ENCODE measurements at regions not wholly inside any gene's neighbourhood (a gene's known extent, or its start where the extent isn't known, plus 50 kb on each side); places are given as distances from the start of the nearest gene placed in this dataset.

DNA sequence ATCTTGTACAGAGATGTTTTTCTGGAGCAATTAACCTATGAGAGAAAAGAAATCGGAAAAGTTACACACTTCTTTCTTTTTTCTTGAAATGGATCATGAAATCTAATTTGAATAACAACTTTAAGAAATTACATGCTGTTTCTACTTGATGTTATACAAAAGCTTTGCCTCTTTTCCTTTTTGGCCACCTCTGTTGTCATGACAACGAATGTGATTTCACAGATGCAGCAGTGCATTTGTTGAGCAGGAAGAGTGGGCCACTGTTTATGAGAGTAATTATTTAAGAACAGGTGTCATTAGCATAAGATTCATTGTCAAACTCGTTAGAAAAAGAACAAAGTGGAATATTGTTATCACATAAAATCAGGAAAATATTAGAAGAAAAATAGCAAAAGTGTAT is 148.3 kb upstream of the IMPG1 start:
- Histone ChIP-seq H3K4me2 (ENCODE audit: low read depth, low read length, poor library complexity, severe bottlenecking) (no peak overlapping the region), H3K79me2 (ENCODE audit: low read length) (no peaks in the 10 kb centered on the region), H3K9ac (ENCODE audit: low read length) (no peak overlapping the region), H3K9me3 (ENCODE audit: low read length) (no peaks in the 10 kb centered on the region), H3K36me3 (ENCODE audit: insufficient read depth, low read length) (no peaks in the 10 kb centered on the region), H3K27ac (ENCODE audit: low read length) (no peak overlapping the region), H2AFZ (ENCODE audit: low read length) (no peak overlapping the region), H3K4me1 (ENCODE audit: low read length) (no peaks in the 10 kb centered on the region), H4K20me1 (ENCODE audit: insufficient read depth, low read depth, low read length) (no peaks in the 10 kb centered on the region), H3K4me3 (ENCODE audit: low read length) (no peak overlapping the region), H3K27me3 (ENCODE audit: low read length) (no peaks in the 10 kb centered on the region), H3K9me2 (replicated peaks; ENCODE audit: insufficient read depth, low read length) (no peaks in the 10 kb centered on the region)
- no peak for DNase-seq

DNA sequence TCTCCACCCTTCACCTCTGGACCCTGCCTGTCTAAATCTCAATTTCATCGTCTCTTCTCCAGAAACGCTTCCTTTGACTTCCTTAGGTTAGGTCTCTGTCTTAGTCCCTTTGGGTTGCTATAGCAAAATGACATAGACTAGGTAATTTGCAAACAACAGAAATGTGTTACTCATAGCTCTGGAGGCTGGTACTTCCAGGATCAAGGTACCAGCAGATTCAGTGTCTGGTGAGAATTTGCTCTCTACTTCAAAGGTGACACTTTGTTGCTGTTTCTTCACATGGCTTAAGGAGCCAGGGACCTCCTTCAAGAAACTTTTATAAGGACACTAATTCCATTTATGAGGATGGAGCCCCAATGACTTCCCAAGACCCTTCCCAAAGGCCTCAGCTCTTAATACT is 145.1 kb upstream of the IMPG1 start:
- no peak for DNase-seq
- Histone ChIP-seq H3K9me3 (ENCODE audit: low read length) (no peaks in the 10 kb centered on the region; the same call in 1 of the 2 replicates), H3K9me2 (replicated peaks; ENCODE audit: insufficient read depth, low read length) (no peaks in the 10 kb centered on the region), H3K27me3 (ENCODE audit: low read length) (no peaks in the 10 kb centered on the region), H3K9ac (ENCODE audit: low read length) (no peak overlapping the region), H3K27ac (ENCODE audit: low read length) (no peak overlapping the region), H3K36me3 (ENCODE audit: insufficient read depth, low read length) (no peaks in the 10 kb centered on the region), H3K4me2 (ENCODE audit: low read depth, low read length, poor library complexity, severe bottlenecking) (no peak overlapping the region), H3K79me2 (ENCODE audit: low read length) (no peaks in the 10 kb centered on the region), H2AFZ (ENCODE audit: low read length) (no peak overlapping the region), H3K4me3 (ENCODE audit: low read length) (no peak overlapping the region), H3K4me1 (ENCODE audit: low read length) (no peaks in the 10 kb centered on the region), H4K20me1 (ENCODE audit: insufficient read depth, low read depth, low read length) (no peaks in the 10 kb centered on the region)

DNA sequence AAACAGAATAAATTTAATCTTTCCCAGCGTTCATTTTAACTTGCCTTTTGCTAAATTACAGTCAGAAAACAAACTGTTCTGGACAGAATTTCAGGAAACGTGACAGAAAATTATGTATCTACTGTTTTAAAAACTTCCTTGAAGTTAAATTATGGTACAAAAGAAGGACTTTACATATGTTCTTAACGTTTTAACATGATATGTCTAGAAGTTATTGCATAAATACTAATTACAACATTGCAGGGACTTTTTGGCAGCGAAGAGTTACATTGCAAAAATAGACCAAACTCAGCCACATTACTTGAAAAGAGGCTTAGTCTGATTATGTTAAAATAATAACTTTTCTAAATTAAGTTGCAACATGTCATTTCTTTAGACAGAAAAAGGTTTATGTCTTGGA is 142.1 kb upstream of the IMPG1 start:
- no peaks in the 10 kb centered on the region for H3K4me1 ChIP-seq (ENCODE audit: low read length)
- no peak overlapping the region for H3K27ac ChIP-seq (ENCODE audit: low read length)
- no peaks in the 10 kb centered on the region for H3K36me3 ChIP-seq (ENCODE audit: insufficient read depth, low read length)
- no peak overlapping the region for H3K4me2 ChIP-seq (ENCODE audit: low read depth, low read length, poor library complexity, severe bottlenecking)
- no peak overlapping the region for H3K9ac ChIP-seq (ENCODE audit: low read length)
- no peaks in the 10 kb centered on the region for H3K27me3 ChIP-seq (ENCODE audit: low read length)
- H3K4me3 ChIP-seq (ENCODE audit: low read length), result no peak overlapping the region
- no peaks in the 10 kb centered on the region for H3K79me2 ChIP-seq (ENCODE audit: low read length)
- H4K20me1 ChIP-seq (ENCODE audit: insufficient read depth, low read depth, low read length), result no peaks in the 10 kb centered on the region
- no peak for DNase-seq
- H3K9me2 ChIP-seq (replicated peaks; ENCODE audit: insufficient read depth, low read length), result no peaks in the 10 kb centered on the region
- H2AFZ ChIP-seq (ENCODE audit: low read length), result no peak overlapping the region
- H3K9me3 ChIP-seq (ENCODE audit: low read length), result no peaks in the 10 kb centered on the region; the same call in 1 of the 2 replicates

DNA sequence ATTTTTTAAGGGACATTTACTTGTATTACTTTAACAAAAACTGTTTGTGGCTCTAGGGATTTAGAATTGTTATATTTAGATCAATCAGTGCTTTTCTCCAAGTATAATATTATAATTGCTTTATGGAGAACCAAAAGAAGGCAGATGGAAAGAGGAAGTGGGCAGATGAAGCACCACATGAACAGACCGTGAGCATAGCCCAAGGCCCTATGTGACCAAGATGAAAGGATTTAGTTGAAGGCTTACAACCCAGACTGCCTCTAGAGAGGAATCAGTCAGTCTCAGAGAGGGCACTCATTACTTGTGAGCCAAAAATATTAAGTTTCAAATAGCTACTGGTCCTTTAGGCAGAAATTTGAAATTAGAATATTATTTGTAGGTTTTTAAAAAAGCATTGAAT is 102.3 kb upstream of the IMPG1 start:
- no peak overlapping the region for H2AFZ ChIP-seq (ENCODE audit: low read length)
- H3K79me2 ChIP-seq (ENCODE audit: low read length), result no peaks in the 10 kb centered on the region
- no peaks in the 10 kb centered on the region for H3K36me3 ChIP-seq (ENCODE audit: insufficient read depth, low read length)
- no peak overlapping the region for H3K4me3 ChIP-seq (ENCODE audit: low read length)
- H3K9ac ChIP-seq (ENCODE audit: low read length), result no peak overlapping the region
- H3K4me2 ChIP-seq (ENCODE audit: low read depth, low read length, poor library complexity, severe bottlenecking), result no peak overlapping the region
- no peak overlapping the region for H3K27ac ChIP-seq (ENCODE audit: low read length)
- DNase-seq, result no peak
- no peaks in the 10 kb centered on the region for H4K20me1 ChIP-seq (ENCODE audit: insufficient read depth, low read depth, low read length)
- H3K27me3 ChIP-seq (ENCODE audit: low read length), result no peaks in the 10 kb centered on the region
- H3K9me2 ChIP-seq (replicated peaks; ENCODE audit: insufficient read depth, low read length), result no peaks in the 10 kb centered on the region
- no peaks in the 10 kb centered on the region for H3K4me1 ChIP-seq (ENCODE audit: low read length)
- no peaks in the 10 kb centered on the region; the same call in 1 of the 2 replicates for H3K9me3 ChIP-seq (ENCODE audit: low read length)

DNA sequence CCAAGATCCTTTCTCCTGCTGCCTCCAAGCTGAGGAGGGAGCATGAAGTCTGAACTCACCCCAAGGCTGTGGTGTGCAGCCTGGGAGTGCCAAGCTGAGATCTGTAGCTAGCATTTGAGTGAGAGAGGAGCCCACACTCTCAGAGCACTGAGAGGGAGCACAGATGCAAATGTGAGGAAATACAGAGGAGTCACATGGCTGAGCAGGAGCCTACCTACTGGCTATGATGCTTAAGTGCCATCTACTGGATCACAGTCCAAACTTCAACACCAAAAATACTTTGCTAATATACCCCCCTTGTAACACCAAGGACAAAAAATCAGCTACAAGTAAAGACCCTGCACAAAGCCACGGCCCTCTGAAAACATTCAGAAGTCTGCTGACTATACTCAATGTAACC is 94.4 kb upstream of the IMPG1 start:
- no peak overlapping the region for H3K4me3 ChIP-seq (ENCODE audit: low read length)
- H3K4me1 ChIP-seq (ENCODE audit: low read length), result no peaks in the 10 kb centered on the region
- no peaks in the 10 kb centered on the region; the same call in 1 of the 2 replicates for H3K9me3 ChIP-seq (ENCODE audit: low read length)
- no peak overlapping the region for H3K4me2 ChIP-seq (ENCODE audit: low read depth, low read length, poor library complexity, severe bottlenecking)
- H4K20me1 ChIP-seq (ENCODE audit: insufficient read depth, low read depth, low read length), result no peaks in the 10 kb centered on the region
- no peak overlapping the region for H2AFZ ChIP-seq (ENCODE audit: low read length)
- H3K27me3 ChIP-seq (ENCODE audit: low read length), result no peaks in the 10 kb centered on the region
- no peaks in the 10 kb centered on the region for H3K79me2 ChIP-seq (ENCODE audit: low read length)
- no peak for DNase-seq
- H3K9me2 ChIP-seq (replicated peaks; ENCODE audit: insufficient read depth, low read length), result no peaks in the 10 kb centered on the region; the same call in 1 of the 2 replicates
- no peaks in the 10 kb centered on the region for H3K36me3 ChIP-seq (ENCODE audit: insufficient read depth, low read length)
- no peak overlapping the region for H3K27ac ChIP-seq (ENCODE audit: low read length)
- no peak overlapping the region for H3K9ac ChIP-seq (ENCODE audit: low read length)

DNA sequence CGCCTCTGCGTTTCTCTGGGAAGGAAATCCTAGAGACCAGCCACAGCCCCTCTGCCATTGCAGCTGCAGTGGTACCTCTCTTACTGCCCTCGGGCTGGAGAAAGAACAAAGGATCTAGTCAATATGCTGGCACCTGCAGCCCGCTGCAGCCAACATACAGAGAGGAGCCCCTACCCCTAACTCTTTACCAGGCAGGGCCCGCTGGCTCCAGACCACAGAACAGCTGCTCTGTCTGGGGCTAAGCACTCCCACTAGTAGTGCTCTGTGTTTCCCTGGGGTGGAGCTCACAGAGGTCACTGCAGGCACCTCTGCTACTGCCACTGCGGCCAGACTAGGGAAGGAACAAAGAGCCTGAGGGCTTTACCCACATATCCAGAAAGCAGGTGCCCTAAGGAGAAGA is 93.8 kb upstream of the IMPG1 start:
- Histone ChIP-seq H3K9me3 (ENCODE audit: low read length) (no peaks in the 10 kb centered on the region; the same call in 1 of the 2 replicates), H3K27me3 (ENCODE audit: low read length) (no peaks in the 10 kb centered on the region), H3K4me2 (ENCODE audit: low read depth, low read length, poor library complexity, severe bottlenecking) (no peak overlapping the region)

DNA sequence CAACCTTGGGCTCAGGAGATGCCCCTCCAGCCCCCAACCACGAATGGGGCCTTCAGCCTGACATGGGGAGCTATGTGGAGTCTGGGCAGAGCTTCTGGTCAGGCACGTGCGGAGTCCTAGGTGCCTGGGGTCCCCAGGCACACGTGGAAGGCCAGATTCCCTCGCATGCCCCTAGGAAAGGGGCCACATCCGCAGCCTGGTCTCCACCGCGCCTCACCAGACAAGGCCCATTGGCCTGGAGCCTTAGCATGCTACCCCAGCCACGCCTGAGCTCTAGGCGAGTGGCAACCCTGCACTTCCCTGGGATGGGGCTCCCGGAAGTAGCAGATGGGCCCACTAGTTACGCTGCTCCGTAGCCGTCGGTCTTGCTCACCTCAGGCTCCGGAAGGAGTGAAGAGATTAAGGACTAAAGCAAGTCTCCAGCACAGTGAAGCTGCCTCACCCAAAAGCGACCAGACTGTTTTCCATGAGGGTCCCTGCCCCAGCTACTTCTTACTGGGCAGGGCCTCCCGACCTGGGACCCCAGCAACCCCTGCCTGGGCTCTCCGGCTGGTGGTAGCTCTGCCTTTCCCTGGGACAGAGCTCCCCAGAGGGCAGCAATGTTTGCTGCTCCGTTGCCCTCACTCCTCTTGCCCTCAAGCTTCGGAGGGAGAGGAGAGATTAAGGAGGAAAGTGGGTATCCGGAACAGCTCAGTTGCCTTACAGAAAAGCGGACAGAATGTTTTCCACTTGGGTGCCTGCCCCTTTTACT is 93.2 kb upstream of the IMPG1 start:
- Histone ChIP-seq H3K36me3 (ENCODE audit: insufficient read depth, low read length) (no peaks in the 10 kb centered on the region), H4K20me1 (ENCODE audit: insufficient read depth, low read depth, low read length) (no peaks in the 10 kb centered on the region), H3K4me3 (ENCODE audit: low read length) (no peak overlapping the region), H3K9me3 (ENCODE audit: low read length) (no peaks in the 10 kb centered on the region; the same call in 1 of the 2 replicates), H3K27ac (ENCODE audit: low read length) (no peak overlapping the region), H3K9me2 (replicated peaks; ENCODE audit: insufficient read depth, low read length) (no peaks in the 10 kb centered on the region; the same call in 1 of the 2 replicates), H3K27me3 (ENCODE audit: low read length) (no peaks in the 10 kb centered on the region), H3K4me2 (ENCODE audit: low read depth, low read length, poor library complexity, severe bottlenecking) (no peak overlapping the region), H3K9ac (ENCODE audit: low read length) (no peak overlapping the region), H2AFZ (ENCODE audit: low read length) (no peak overlapping the region), H3K79me2 (ENCODE audit: low read length) (no peaks in the 10 kb centered on the region), H3K4me1 (ENCODE audit: low read length) (no peaks in the 10 kb centered on the region)
- no peak for DNase-seq

More for the DNA sequence above, 93.8 kb upstream of the IMPG1 start:
- DNase-seq, result no peak
- no peak overlapping the region for H3K27ac ChIP-seq (ENCODE audit: low read length)
- H3K79me2 ChIP-seq (ENCODE audit: low read length), result no peaks in the 10 kb centered on the region
- H2AFZ ChIP-seq (ENCODE audit: low read length), result no peak overlapping the region
- H4K20me1 ChIP-seq (ENCODE audit: insufficient read depth, low read depth, low read length), result no peaks in the 10 kb centered on the region
- no peak overlapping the region for H3K9ac ChIP-seq (ENCODE audit: low read length)
- H3K4me3 ChIP-seq (ENCODE audit: low read length), result no peak overlapping the region
- H3K9me2 ChIP-seq (replicated peaks; ENCODE audit: insufficient read depth, low read length), result no peaks in the 10 kb centered on the region; the same call in 1 of the 2 replicates
- H3K4me1 ChIP-seq (ENCODE audit: low read length), result no peaks in the 10 kb centered on the region
- no peaks in the 10 kb centered on the region for H3K36me3 ChIP-seq (ENCODE audit: insufficient read depth, low read length)

DNA sequence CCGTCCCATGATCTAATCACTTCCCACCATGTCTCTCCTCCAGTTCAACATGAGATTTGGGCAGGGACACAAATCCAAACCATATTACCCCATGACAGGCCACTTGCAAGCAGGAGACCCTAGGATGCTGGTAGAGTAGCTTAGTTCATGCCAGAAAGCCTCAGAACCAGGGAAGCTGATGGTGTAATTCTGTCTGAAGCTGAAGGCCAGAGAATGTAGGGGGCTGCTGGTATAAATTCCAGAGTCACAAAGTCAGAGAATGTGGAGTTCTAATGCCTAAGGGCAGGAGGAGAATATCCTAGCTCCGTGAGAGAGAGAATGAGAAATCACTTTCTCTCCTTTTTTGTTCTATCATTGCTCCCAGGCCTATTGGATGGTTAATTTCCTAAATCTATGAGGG is 90.3 kb upstream of the IMPG1 start:
- Histone ChIP-seq H3K27ac (ENCODE audit: low read length) (no peak overlapping the region), H4K20me1 (ENCODE audit: insufficient read depth, low read depth, low read length) (no peaks in the 10 kb centered on the region), H3K4me3 (ENCODE audit: low read length) (no peak overlapping the region), H3K27me3 (ENCODE audit: low read length) (no peaks in the 10 kb centered on the region), H2AFZ (ENCODE audit: low read length) (no peak overlapping the region), H3K4me2 (ENCODE audit: low read depth, low read length, poor library complexity, severe bottlenecking) (no peak overlapping the region), H3K36me3 (ENCODE audit: insufficient read depth, low read length) (no peaks in the 10 kb centered on the region), H3K9me2 (replicated peaks; ENCODE audit: insufficient read depth, low read length) (no peaks in the 10 kb centered on the region; the same call in 1 of the 2 replicates), H3K79me2 (ENCODE audit: low read length) (no peaks in the 10 kb centered on the region), H3K9me3 (ENCODE audit: low read length) (peaks cover 3% of the 10 kb centered on the region; the same call in 1 of the 2 replicates), H3K9ac (ENCODE audit: low read length) (no peak overlapping the region), H3K4me1 (ENCODE audit: low read length) (no peaks in the 10 kb centered on the region)
- no peak for DNase-seq

Measured in Karpas-422 (cell line).